Stimulated activated naive B cell treated with anti-CD40 and anti-IgM and Interleukin-4, amounts not matched to agents 10 μg/mL and 1 μg/mL and 100 μg/mL, for 72 hours (primary cell): ENCODE measurements at regions not wholly inside any gene's neighbourhood (a gene's known extent, or its start where the extent isn't known, plus 50 kb on each side); places are given as distances from the start of the nearest gene placed in this dataset.
A peak's percentile ranks its signal among the peaks of the same experiment; 100 is the strongest.

Experiments
- ATAC-seq, 2 donors: fragments of 150-1000 bp; cut with Tn5 transposase; replicated peaks; 2 replicates each; pipeline ENCODE4 v1.10.0; 2021; ENCODE audit warnings: moderate library complexity in 1 of 2
- DNase-seq: peaks from one replicate; pipeline ENCODE4 v3.0.0; 2021
- H3K27ac Mint-ChIP-seq: one replicate; pipeline ENCODE4 v1.8.0; 2022; ENCODE audit warnings: mild to moderate bottlenecking, mixed read lengths
- H3K27me3 Mint-ChIP-seq, 2 donors: one replicate each; pipeline ENCODE4 v1.8.0; 2022; ENCODE audit warnings: mixed read lengths in 2 of 2
- H3K36me3 Mint-ChIP-seq, 2 donors: one replicate each; pipeline ENCODE4 v1.8.0; 2022; ENCODE audit warnings: mixed read lengths in 2 of 2, mild to moderate bottlenecking in 1 of 2
- H3K4me1 Mint-ChIP-seq, 2 donors: one replicate each; pipeline ENCODE4 v1.8.0; 2022; ENCODE audit warnings: mixed read lengths in 2 of 2, mild to moderate bottlenecking in 1 of 2
- H3K4me3 Mint-ChIP-seq, 2 donors: one replicate each; pipeline ENCODE4 v1.8.0; 2022; ENCODE audit warnings: mild to moderate bottlenecking in 2 of 2, mixed read lengths in 2 of 2, moderate library complexity in 1 of 2
- H3K9me3 Mint-ChIP-seq, 2 donors: one replicate each; pipeline ENCODE4 v1.8.0; 2022; ENCODE audit warnings: mixed read lengths in 2 of 2, mild to moderate bottlenecking in 1 of 2

GRCh38 chr13:31905961-31906360 lies 125.6 kb upstream of the FRY start:
- Mint-ChIP-seq H3K36me3 (no peaks in the 10 kb centered on the region), H3K27me3 (peaks cover 3 to 6% of the 10 kb centered on the region in 2 donors), H3K9me3 (no peaks in the 10 kb centered on the region), H3K4me1 (peaks cover 0 to 5% of the 10 kb centered on the region in 2 donors), H3K4me3 (no peak overlapping the region), H3K27ac (no peak overlapping the region)
- DNase-seq: no peak
- no peak for ATAC-seq

GRCh38 chr13:31908696-31909411 lies 122.7 kb upstream of the FRY start:
- Mint-ChIP-seq H3K9me3 (no peaks in the 10 kb centered on the region), H3K36me3 (no peaks in the 10 kb centered on the region), H3K27me3 (peaks cover 0 to 3% of the 10 kb centered on the region in 2 donors), H3K4me1 (peaks cover 0 to 5% of the 10 kb centered on the region in 2 donors), H3K4me3 (no peak overlapping the region), H3K27ac (no peak overlapping the region)
- DNase-seq (no peak), ATAC-seq (no peak)

- H3K4me1 Mint-ChIP-seq: peaks cover 0 to 5% of the 10 kb centered on the region in 2 donors
- H3K27ac Mint-ChIP-seq: no peak overlapping the region
- ATAC-seq (peak; percentile 70 to 74), DNase-seq (peak; percentile 11)
- no peaks in the 10 kb centered on the region for H3K9me3 Mint-ChIP-seq
- H3K4me3 Mint-ChIP-seq: no peak overlapping the region
- H3K36me3 Mint-ChIP-seq: no peaks in the 10 kb centered on the region
- H3K27me3 Mint-ChIP-seq: peaks cover 0 to 3% of the 10 kb centered on the region in 2 donors
Observed at GRCh38 chr13:31909864-31910551, 121.6 kb upstream of the FRY start.

- no peak overlapping the region for H3K27ac Mint-ChIP-seq
- ATAC-seq: no peak
- H3K9me3 Mint-ChIP-seq: no peaks in the 10 kb centered on the region
- H3K36me3 Mint-ChIP-seq: no peaks in the 10 kb centered on the region
- no peak overlapping the region for H3K4me3 Mint-ChIP-seq
- no peak for DNase-seq
- peaks cover 0 to 5% of the 10 kb centered on the region in 2 donors for H3K4me1 Mint-ChIP-seq
- H3K27me3 Mint-ChIP-seq: no peaks in the 10 kb centered on the region
Observed at GRCh38 chr13:31910633-31911032, 120.9 kb upstream of the FRY start.

- Mint-ChIP-seq H3K4me1 (peaks cover 0 to 5% of the 10 kb centered on the region in 2 donors), H3K36me3 (no peaks in the 10 kb centered on the region), H3K27ac (no peak overlapping the region), H3K9me3 (no peaks in the 10 kb centered on the region), H3K27me3 (no peaks in the 10 kb centered on the region), H3K4me3 (no peak overlapping the region)
- ATAC-seq (no peak), DNase-seq (no peak)
Observed at GRCh38 chr13:31912647-31913401, 118.8 kb upstream of the FRY start.

- no peak for DNase-seq
Observed at GRCh38 chr13:31913459-31913858, 118.1 kb upstream of the FRY start.

GRCh38 chr13:31914843-31915242 lies 116.7 kb upstream of the FRY start:
- no peak overlapping the region for H3K27ac Mint-ChIP-seq
- H3K4me1 Mint-ChIP-seq: no peaks in the 10 kb centered on the region
- no peaks in the 10 kb centered on the region for H3K36me3 Mint-ChIP-seq
- DNase-seq (no peak), ATAC-seq (no peak)
- no peaks in the 10 kb centered on the region for H3K9me3 Mint-ChIP-seq
- no peaks in the 10 kb centered on the region for H3K27me3 Mint-ChIP-seq
- no peak overlapping the region for H3K4me3 Mint-ChIP-seq

More at GRCh38 chr13:31913459-31913858, 118.1 kb upstream of the FRY start:
- H3K9me3 Mint-ChIP-seq: no peaks in the 10 kb centered on the region
- H3K4me1 Mint-ChIP-seq: peaks cover 0 to 5% of the 10 kb centered on the region in 2 donors
- no peak overlapping the region for H3K27ac Mint-ChIP-seq
- H3K4me3 Mint-ChIP-seq: no peak overlapping the region
- no peak for ATAC-seq
- H3K36me3 Mint-ChIP-seq: no peaks in the 10 kb centered on the region
- no peaks in the 10 kb centered on the region for H3K27me3 Mint-ChIP-seq

- H3K4me3 Mint-ChIP-seq: no peak overlapping the region
- no peak for ATAC-seq
- no peak for DNase-seq
- H3K36me3 Mint-ChIP-seq: no peaks in the 10 kb centered on the region
- H3K9me3 Mint-ChIP-seq: no peaks in the 10 kb centered on the region
- no peak overlapping the region for H3K27ac Mint-ChIP-seq
- H3K4me1 Mint-ChIP-seq: peaks cover 2 to 13% of the 10 kb centered on the region in 2 donors
- H3K27me3 Mint-ChIP-seq: no peaks in the 10 kb centered on the region
Observed at GRCh38 chr13:31918707-31919106, 112.9 kb upstream of the FRY start.

- ATAC-seq (no peak), DNase-seq (no peak)
- Mint-ChIP-seq H3K4me1 (peaks cover 2 to 13% of the 10 kb centered on the region in 2 donors), H3K36me3 (no peaks in the 10 kb centered on the region), H3K4me3 (no peak overlapping the region), H3K27me3 (no peaks in the 10 kb centered on the region), H3K9me3 (no peaks in the 10 kb centered on the region), H3K27ac (no peak overlapping the region)
Observed at GRCh38 chr13:31919241-31919640, 112.3 kb upstream of the FRY start.

GRCh38 chr13:31919971-31920726 lies 111.4 kb upstream of the FRY start:
- Mint-ChIP-seq H3K36me3 (no peaks in the 10 kb centered on the region), H3K27ac (no peak overlapping the region), H3K9me3 (no peaks in the 10 kb centered on the region), H3K4me3 (peak overlapping the region in 1 of 2 donors; percentile 15), H3K4me1 (peaks cover 2 to 13% of the 10 kb centered on the region in 2 donors), H3K27me3 (no peaks in the 10 kb centered on the region)
- DNase-seq: no peak
- ATAC-seq: peak; percentile 41 to 42

GRCh38 chr13:31920727-31921100 lies 110.9 kb upstream of the FRY start:
- no peak overlapping the region for H3K27ac Mint-ChIP-seq
- no peak for DNase-seq
- peaks cover 2 to 13% of the 10 kb centered on the region in 2 donors for H3K4me1 Mint-ChIP-seq

GRCh38 chr13:31922724-31923123 lies 108.8 kb upstream of the FRY start:
- ATAC-seq (no peak), DNase-seq (no peak)
- no peaks in the 10 kb centered on the region for H3K27me3 Mint-ChIP-seq
- H3K9me3 Mint-ChIP-seq: no peaks in the 10 kb centered on the region
- H3K27ac Mint-ChIP-seq: no peak overlapping the region
- H3K36me3 Mint-ChIP-seq: no peaks in the 10 kb centered on the region
- no peak overlapping the region for H3K4me3 Mint-ChIP-seq
- peaks cover 2 to 13% of the 10 kb centered on the region in 2 donors for H3K4me1 Mint-ChIP-seq

More at GRCh38 chr13:31920727-31921100, 110.9 kb upstream of the FRY start:
- no peaks in the 10 kb centered on the region for H3K36me3 Mint-ChIP-seq
- peak in 1 of 2 donors; percentile 41 for ATAC-seq
- no peaks in the 10 kb centered on the region for H3K9me3 Mint-ChIP-seq
- no peaks in the 10 kb centered on the region for H3K27me3 Mint-ChIP-seq
- peak overlapping the region in 1 of 2 donors; percentile 15 for H3K4me3 Mint-ChIP-seq

- no peak overlapping the region for H3K27ac Mint-ChIP-seq
- peaks cover 2 to 13% of the 10 kb centered on the region in 2 donors for H3K4me1 Mint-ChIP-seq
- no peaks in the 10 kb centered on the region for H3K36me3 Mint-ChIP-seq
- DNase-seq (no peak), ATAC-seq (no peak)
- no peaks in the 10 kb centered on the region for H3K9me3 Mint-ChIP-seq
- H3K27me3 Mint-ChIP-seq: no peaks in the 10 kb centered on the region
- no peak overlapping the region for H3K4me3 Mint-ChIP-seq
Observed at GRCh38 chr13:31923134-31923763, 108.3 kb upstream of the FRY start.
